Keratinocyte (primary cell): ENCODE measurements at regions not wholly inside any gene's neighbourhood (a gene's known extent, or its start where the extent isn't known, plus 50 kb on each side); places are given as distances from the start of the nearest gene placed in this dataset.

Experiments
- DNase-seq: peaks from one replicate; pipeline ENCODE4 v3.0.0-alpha.2; 2011; ENCODE audit warnings: low read depth, missing footprints, low spot score
- FAIRE-seq: peaks from 2 replicates; lab custom pipeline; 2011; peaks lifted over from hg19 to GRCh38; lab: Jason Lieb, UNC
- H2AFZ ChIP-seq: 2 replicates; pipeline ENCODE4 v1.6.0; 2012; ENCODE audit warnings: low read length, control low read depth, inconsistent platforms; ENCODE audit not compliant: control insufficient read depth
- H3K27ac ChIP-seq: 2 replicates; pipeline ENCODE4 v1.5.1; 2011; ENCODE audit warnings: low read length; ENCODE audit not compliant: control insufficient read depth, insufficient read depth
- H3K27me3 ChIP-seq: 3 replicates; pipeline ENCODE4 v1.6.0; 2011; ENCODE audit warnings: low read length; ENCODE audit not compliant: control insufficient read depth, insufficient read depth; ENCODE audit errors: extremely low read depth
- H3K36me3 ChIP-seq, 2 experiments: 2 replicates in 1 of 2; 3 replicates in 1 of 2; pipeline ENCODE4 v1.5.1; 2011; ENCODE audit warnings: low read length in 2 of 2, mild to moderate bottlenecking in 1 of 2; ENCODE audit not compliant: control insufficient read depth in 2 of 2, insufficient read depth in 2 of 2; ENCODE audit errors: extremely low read depth in 1 of 2
- H3K4me1 ChIP-seq: 3 replicates; pipeline ENCODE4 v1.5.1; 2011; ENCODE audit warnings: low read length; ENCODE audit not compliant: control insufficient read depth, insufficient read depth; ENCODE audit errors: extremely low read depth
- H3K4me2 ChIP-seq: 3 replicates; pipeline ENCODE4 v1.6.0; 2011; ENCODE audit warnings: low read depth, low read length; ENCODE audit not compliant: control insufficient read depth, insufficient read depth; ENCODE audit errors: extremely low read depth
- H3K4me3 ChIP-seq, 3 experiments: fragments of 200-600 bp in 1 of 3; sonication (generic) in 1 of 3; 2 replicates in 2 of 3; 3 replicates in 1 of 3; pipeline ENCODE4 v1.5.1; 2011 to 2016; ENCODE audit warnings: low read length in 3 of 3, mild to moderate bottlenecking in 3 of 3, control low read depth in 2 of 3, inconsistent platforms in 1 of 3, low read depth in 1 of 3, mixed read lengths in 1 of 3, mixed run types in 1 of 3, moderate library complexity in 1 of 3; ENCODE audit not compliant: control insufficient read depth in 2 of 3, insufficient read depth in 2 of 3; ENCODE audit errors: extremely low read depth in 1 of 3
- H3K79me2 ChIP-seq: 2 replicates; pipeline ENCODE4 v1.6.0; 2012; ENCODE audit warnings: low read length; ENCODE audit not compliant: control insufficient read depth, insufficient read depth
- H3K9ac ChIP-seq: 3 replicates; pipeline ENCODE4 v1.6.0; 2011; ENCODE audit warnings: low read length; ENCODE audit not compliant: control insufficient read depth, insufficient read depth; ENCODE audit errors: extremely low read depth
- H3K9me1 ChIP-seq: 3 replicates; pipeline ENCODE4 v1.6.0; 2011; ENCODE audit warnings: low read length; ENCODE audit not compliant: control insufficient read depth, insufficient read depth; ENCODE audit errors: extremely low read depth
- H3K9me3 ChIP-seq: 2 replicates; pipeline ENCODE4 v1.5.1; 2012; ENCODE audit warnings: low read depth, low read length; ENCODE audit not compliant: control insufficient read depth
- H4K20me1 ChIP-seq: 3 replicates; pipeline ENCODE4 v1.6.0; 2011; ENCODE audit warnings: low read length; ENCODE audit not compliant: control insufficient read depth, insufficient read depth; ENCODE audit errors: extremely low read depth
- EZH2 ChIP-seq: IDR thresholded peaks from one replicate; pipeline ENCODE4 v1.6.1; 2012; ENCODE audit warnings: inconsistent platforms, mild to moderate bottlenecking, low read length, moderate library complexity
- dilution Hi-C: fragments of 300-500 bp; cut with MboI; formaldehyde crosslinking; loops from one replicate; pipeline ENCODE4 v1.7.0; 2020; ENCODE audit warnings: low sequenced_read_pairs; ENCODE audit not compliant: extremely low pct_ligation_motif_present
- TF ChIP-seq, protein P1 (sequence below), 3 experiments: IDR thresholded peaks in 1 of 3; conservative IDR thresholded peaks in 1 of 3; optimal IDR thresholded peaks in 1 of 3; 2 replicates in 2 of 3; 3 replicates in 1 of 3; pipeline versions ENCODE3 to v1.5.1; 2011; ENCODE audit warnings: low read length in 3 of 3, mild to moderate bottlenecking in 3 of 3, moderate library complexity in 2 of 3, control low read depth in 1 of 3, inconsistent platforms in 1 of 3; ENCODE audit not compliant: insufficient read depth in 2 of 3; ENCODE audit errors: extremely low read depth in 1 of 3

DNA sequence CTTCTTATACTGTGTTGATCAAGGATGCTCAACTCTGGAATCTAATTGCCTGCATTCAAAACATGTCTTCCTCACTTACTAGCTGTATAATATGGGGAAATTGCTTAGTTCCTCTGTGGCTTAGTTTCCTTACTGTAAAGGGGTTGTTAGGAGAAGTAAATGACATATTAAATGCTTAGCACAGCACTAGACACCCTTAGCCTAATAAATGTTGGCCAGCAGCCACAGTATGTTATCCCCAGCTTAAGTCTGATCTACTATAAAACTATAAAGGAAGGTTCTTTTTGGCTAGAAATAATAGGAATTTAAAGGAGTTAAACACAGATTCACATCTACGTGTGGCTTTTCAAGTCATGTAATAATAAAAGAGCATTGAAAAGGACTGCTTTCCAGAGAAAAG is 232.4 kb downstream of the PCSK1 start:
- Histone ChIP-seq H3K9me1 (no peaks in the 10 kb centered on the region), H3K4me3 (no peak overlapping the region), H3K79me2 (no peaks in the 10 kb centered on the region), H2AFZ (no peak overlapping the region), H3K36me3 (no peaks in the 10 kb centered on the region), H3K4me2 (no peak overlapping the region), H3K9ac (no peak overlapping the region), H3K9me3 (no peaks in the 10 kb centered on the region), H3K27ac (no peak overlapping the region), H3K27me3 (no peaks in the 10 kb centered on the region), H3K4me1 (no peaks in the 10 kb centered on the region), H4K20me1 (no peaks in the 10 kb centered on the region)
- dilution Hi-C loops = no loop called here
- FAIRE-seq (no peak), DNase-seq (no peak)
- TF ChIP-seq EZH2 = no peak
- TF ChIP-seq, protein P1, sequence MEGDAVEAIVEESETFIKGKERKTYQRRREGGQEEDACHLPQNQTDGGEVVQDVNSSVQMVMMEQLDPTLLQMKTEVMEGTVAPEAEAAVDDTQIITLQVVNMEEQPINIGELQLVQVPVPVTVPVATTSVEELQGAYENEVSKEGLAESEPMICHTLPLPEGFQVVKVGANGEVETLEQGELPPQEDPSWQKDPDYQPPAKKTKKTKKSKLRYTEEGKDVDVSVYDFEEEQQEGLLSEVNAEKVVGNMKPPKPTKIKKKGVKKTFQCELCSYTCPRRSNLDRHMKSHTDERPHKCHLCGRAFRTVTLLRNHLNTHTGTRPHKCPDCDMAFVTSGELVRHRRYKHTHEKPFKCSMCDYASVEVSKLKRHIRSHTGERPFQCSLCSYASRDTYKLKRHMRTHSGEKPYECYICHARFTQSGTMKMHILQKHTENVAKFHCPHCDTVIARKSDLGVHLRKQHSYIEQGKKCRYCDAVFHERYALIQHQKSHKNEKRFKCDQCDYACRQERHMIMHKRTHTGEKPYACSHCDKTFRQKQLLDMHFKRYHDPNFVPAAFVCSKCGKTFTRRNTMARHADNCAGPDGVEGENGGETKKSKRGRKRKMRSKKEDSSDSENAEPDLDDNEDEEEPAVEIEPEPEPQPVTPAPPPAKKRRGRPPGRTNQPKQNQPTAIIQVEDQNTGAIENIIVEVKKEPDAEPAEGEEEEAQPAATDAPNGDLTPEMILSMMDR (optimal IDR thresholded peaks at IDR 0.05 in 1 of 3, IDR thresholded peaks at IDR 0.05 in 1 of 3, conservative IDR thresholded peaks at IDR 0.05 in 1 of 3; ENCODE audit: extremely low read depth in 1 of 3, insufficient read depth in 2 of 3, low read length in 3 of 3) = no peak

DNA sequence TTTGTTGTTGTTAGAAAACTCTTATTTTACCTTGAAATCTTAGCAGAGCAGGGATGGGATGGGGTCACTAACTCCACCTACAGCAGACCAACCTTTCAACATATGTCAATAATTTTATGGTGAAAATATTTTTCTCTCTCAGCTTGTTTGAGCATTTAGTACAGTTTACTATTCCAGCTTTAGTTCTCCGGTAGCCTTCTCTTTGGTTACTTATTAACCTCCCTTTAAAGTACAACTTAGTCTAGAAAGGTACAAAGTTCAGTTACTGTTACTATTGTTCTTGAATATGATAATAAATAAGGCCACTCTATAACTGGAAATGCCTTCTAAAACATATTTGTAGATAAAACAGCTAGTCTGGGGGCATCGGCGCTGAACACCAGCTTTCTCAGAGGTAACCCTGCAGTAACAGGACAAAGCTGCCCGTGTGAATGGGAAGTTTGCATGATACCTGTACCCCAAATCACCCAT is 233.3 kb downstream of the PCSK1 start:
- H3K79me2 ChIP-seq = no peaks in the 10 kb centered on the region
- dilution Hi-C loops = no loop called here
- H3K4me1 ChIP-seq = peaks cover 4% of the 10 kb centered on the region
- DNase-seq (no peak), FAIRE-seq (no peak)
- no peaks in the 10 kb centered on the region for H3K9me1 ChIP-seq
- H3K4me3 ChIP-seq = no peak overlapping the region
- no peaks in the 10 kb centered on the region for H3K27me3 ChIP-seq
- H2AFZ ChIP-seq = no peak overlapping the region
- no peak overlapping the region for H3K9ac ChIP-seq
- no peaks in the 10 kb centered on the region for H4K20me1 ChIP-seq
- no peaks in the 10 kb centered on the region for H3K9me3 ChIP-seq
- H3K27ac ChIP-seq = no peak overlapping the region
- no peaks in the 10 kb centered on the region for H3K36me3 ChIP-seq
- no peak overlapping the region for H3K4me2 ChIP-seq
- TF ChIP-seq, protein P1 (optimal IDR thresholded peaks at IDR 0.05 in 1 of 3, IDR thresholded peaks at IDR 0.05 in 1 of 3, conservative IDR thresholded peaks at IDR 0.05 in 1 of 3; ENCODE audit: extremely low read depth in 1 of 3, insufficient read depth in 2 of 3, low read length in 3 of 3) = no peak
